ENCODE measurements at regions not wholly inside any gene's neighbourhood (a gene's known extent, or its start where the extent isn't known, plus 50 kb on each side); places are given as distances from the start of the nearest gene placed in this dataset.

GRCh38 chr5:12204761-12205160 lies 300.5 kb upstream of the CTNND2 start:
- H2AFZ ChIP-seq (replicated peaks) = no peak overlapping the region
- no peak overlapping the region for H3K27ac Mint-ChIP-seq
- DNase-seq (ENCODE audit: low spot score) = no peak
- no peak overlapping the region for H3K4me3 Mint-ChIP-seq
- H3K79me2 ChIP-seq (ENCODE audit: low read depth) = no peaks in the 10 kb centered on the region
- H3K36me3 ChIP-seq = no peaks in the 10 kb centered on the region
- no peak overlapping the region for H3K27ac ChIP-seq
- H3K9ac ChIP-seq = no peak overlapping the region
- H3K27me3 Mint-ChIP-seq (ENCODE audit: insufficient read depth, low read depth) = peaks cover 2% of the 10 kb centered on the region
- H3K4me3 ChIP-seq = no peak overlapping the region
- H3K27me3 ChIP-seq = no peaks in the 10 kb centered on the region
- no peaks in the 10 kb centered on the region for H3K36me3 Mint-ChIP-seq
- no peak for TF ChIP-seq EZH2phosphoT487 (IDR thresholded peaks at IDR 0.05)
- TF ChIP-seq CTCF (IDR thresholded peaks at IDR 0.05) = no peak
- TF ChIP-seq EZH2 (IDR thresholded peaks at IDR 0.05) = no peak
- no peaks in the 10 kb centered on the region for H4K20me1 ChIP-seq (ENCODE audit: low read depth)
- no peaks in the 10 kb centered on the region for H3F3A ChIP-seq (ENCODE audit: low read depth)
- H3K9me3 ChIP-seq (ENCODE audit: low read depth) = no peaks in the 10 kb centered on the region
- no peaks in the 10 kb centered on the region for H3K4me1 Mint-ChIP-seq
- H3K4me2 ChIP-seq = no peak overlapping the region
- peaks cover 2% of the 10 kb centered on the region for H3K9me3 Mint-ChIP-seq
- H3K4me1 ChIP-seq = no peaks in the 10 kb centered on the region

DNA sequence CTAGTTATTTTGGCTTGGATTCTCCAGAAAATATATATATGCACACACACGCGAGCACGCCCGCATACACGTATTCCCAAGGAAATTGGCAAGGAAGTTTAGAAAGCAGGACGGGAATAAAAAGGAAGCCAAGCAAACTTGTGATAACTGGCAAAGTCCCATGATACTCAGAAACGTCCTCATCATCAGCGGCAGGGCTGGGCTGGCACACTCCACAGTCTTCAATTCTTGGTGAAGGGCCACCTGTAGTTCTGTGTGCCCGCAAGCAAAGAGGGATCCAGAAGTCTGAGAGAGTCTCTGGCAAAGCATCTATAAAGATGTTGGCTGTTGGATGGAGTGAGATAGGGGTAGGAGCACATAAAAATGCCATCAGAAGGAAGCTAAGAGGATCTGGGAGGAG lies 289.3 kb upstream of the CTNND2 start:
- Histone ChIP-seq H3K4me3 (no peak overlapping the region), H3K27ac (no peak overlapping the region), H3K27me3 (no peaks in the 10 kb centered on the region), H3F3A (ENCODE audit: low read depth) (no peaks in the 10 kb centered on the region), H2AFZ (replicated peaks) (no peak overlapping the region), H4K20me1 (ENCODE audit: low read depth) (no peaks in the 10 kb centered on the region), H3K9ac (no peak overlapping the region), H3K36me3 (no peaks in the 10 kb centered on the region), H3K4me1 (no peaks in the 10 kb centered on the region), H3K9me3 (ENCODE audit: low read depth) (no peaks in the 10 kb centered on the region), H3K4me2 (no peak overlapping the region), H3K79me2 (ENCODE audit: low read depth) (no peaks in the 10 kb centered on the region)
- Mint-ChIP-seq H3K9me3 (peaks cover 2% of the 10 kb centered on the region), H3K4me3 (no peak overlapping the region), H3K27ac (no peak overlapping the region), H3K27me3 (ENCODE audit: insufficient read depth, low read depth) (no peaks in the 10 kb centered on the region), H3K36me3 (no peaks in the 10 kb centered on the region), H3K4me1 (no peaks in the 10 kb centered on the region)
- no peak for DNase-seq (ENCODE audit: low spot score)
- TF ChIP-seq EZH2 (IDR thresholded peaks at IDR 0.05) (no peak), CTCF (IDR thresholded peaks at IDR 0.05) (no peak), EZH2phosphoT487 (IDR thresholded peaks at IDR 0.05) (no peak)

- Histone ChIP-seq H3K4me3 (no peak overlapping the region), H3K36me3 (no peaks in the 10 kb centered on the region), H2AFZ (replicated peaks) (no peak overlapping the region), H3F3A (ENCODE audit: low read depth) (no peaks in the 10 kb centered on the region), H3K9me3 (ENCODE audit: low read depth) (no peaks in the 10 kb centered on the region), H4K20me1 (ENCODE audit: low read depth) (no peaks in the 10 kb centered on the region), H3K79me2 (ENCODE audit: low read depth) (no peaks in the 10 kb centered on the region), H3K27me3 (no peaks in the 10 kb centered on the region), H3K4me2 (no peak overlapping the region), H3K9ac (no peak overlapping the region), H3K27ac (no peak overlapping the region), H3K4me1 (no peaks in the 10 kb centered on the region)
- TF ChIP-seq EZH2phosphoT487 (IDR thresholded peaks at IDR 0.05) (no peak), CTCF (IDR thresholded peaks at IDR 0.05) (no peak), EZH2 (IDR thresholded peaks at IDR 0.05) (no peak)
- no peaks in the 10 kb centered on the region for H3K27me3 Mint-ChIP-seq (ENCODE audit: insufficient read depth, low read depth)
- no peak overlapping the region for H3K27ac Mint-ChIP-seq
- H3K9me3 Mint-ChIP-seq = no peaks in the 10 kb centered on the region
- H3K36me3 Mint-ChIP-seq = no peaks in the 10 kb centered on the region
- no peaks in the 10 kb centered on the region for H3K4me1 Mint-ChIP-seq
- no peak overlapping the region for H3K4me3 Mint-ChIP-seq
- DNase-seq (ENCODE audit: low spot score) = no peak
These were observed 278.8 kb upstream of the CTNND2 start for GRCh38 chr5:12183003-12183402.

- Histone ChIP-seq H3K27me3 (no peaks in the 10 kb centered on the region), H3K36me3 (no peaks in the 10 kb centered on the region), H3K4me2 (no peak overlapping the region), H3K4me3 (no peak overlapping the region), H2AFZ (replicated peaks) (no peak overlapping the region), H3K79me2 (ENCODE audit: low read depth) (no peaks in the 10 kb centered on the region), H3F3A (ENCODE audit: low read depth) (no peaks in the 10 kb centered on the region), H3K27ac (no peak overlapping the region), H3K9me3 (ENCODE audit: low read depth) (no peaks in the 10 kb centered on the region), H4K20me1 (ENCODE audit: low read depth) (no peaks in the 10 kb centered on the region), H3K9ac (no peak overlapping the region), H3K4me1 (peaks cover 9% of the 10 kb centered on the region)
- H3K27ac Mint-ChIP-seq = no peak overlapping the region
- no peaks in the 10 kb centered on the region for H3K36me3 Mint-ChIP-seq
- TF ChIP-seq CTCF (IDR thresholded peaks at IDR 0.05) = no peak
- TF ChIP-seq EZH2phosphoT487 (IDR thresholded peaks at IDR 0.05) = no peak
- no peak for TF ChIP-seq EZH2 (IDR thresholded peaks at IDR 0.05)
- DNase-seq (ENCODE audit: low spot score) = no peak
- H3K9me3 Mint-ChIP-seq = no peaks in the 10 kb centered on the region
- H3K27me3 Mint-ChIP-seq (ENCODE audit: insufficient read depth, low read depth) = peaks cover 2% of the 10 kb centered on the region
- no peak overlapping the region for H3K4me3 Mint-ChIP-seq
- no peaks in the 10 kb centered on the region for H3K4me1 Mint-ChIP-seq
These were observed 273.6 kb upstream of the CTNND2 start for GRCh38 chr5:12177851-12178250.
